OCI-LY7 (cell line): ENCODE measurements at regions not wholly inside any gene's neighbourhood (a gene's known extent, or its start where the extent isn't known, plus 50 kb on each side); places are given as distances from the start of the nearest gene placed in this dataset.

ENCODE experiments used
- BruUV-seq: library from RNA; stranded (reverse); fragments of 400-500 nt; replicated peaks from 2 replicates; lab custom pipeline; 2021; lab: Mats Ljungman, UMichigan
- CTCF ChIA-PET: fragments of 300-600 bp; sonication (Branson Sonifier 250); formaldehyde crosslinking; loops from one replicate; lab custom pipeline; 2022; ENCODE audit warnings: antibody characterized with exemption; ENCODE audit not compliant: unreplicated experiment; lab: Charles Lee
- POLR2A ChIA-PET: fragments of 300-600 bp; sonication (Branson Sonifier 250); formaldehyde crosslinking; loops from one replicate; lab custom pipeline; 2022; ENCODE audit warnings: antibody characterized with exemption; lab: Charles Lee
- DNase-seq: peaks from one replicate; pipeline ENCODE4 v3.0.0-alpha.2; 2015; ENCODE audit warnings: low spot score
- H2AFZ ChIP-seq: fragments of 200-600 bp; sonication (generic), shearing (Covaris generic); 2 replicates; pipeline ENCODE4 v1.6.1; 2014; ENCODE audit warnings: mild to moderate bottlenecking, antibody characterized with exemption, low read length, moderate library complexity
- H3K27ac ChIP-seq: fragments of 200-600 bp; sonication (generic); 2 replicates; pipeline ENCODE4 v1.5.1; 2014; ENCODE audit warnings: mixed run types, low read depth, mild to moderate bottlenecking, moderate library complexity, low read length, inconsistent platforms; ENCODE audit not compliant: poor library complexity, severe bottlenecking
- H3K36me3 ChIP-seq: fragments of 200-600 bp; sonication (generic); 2 replicates; pipeline ENCODE4 v1.6.1; 2014; ENCODE audit warnings: mild to moderate bottlenecking, antibody characterized with exemption, low read length, moderate library complexity, mixed read lengths; ENCODE audit not compliant: insufficient read depth
- H3K4me1 ChIP-seq: fragments of 200-600 bp; sonication (generic); 2 replicates; pipeline ENCODE4 v1.5.1; 2014; ENCODE audit warnings: mild to moderate bottlenecking, low read length; ENCODE audit not compliant: insufficient read depth, poor library complexity, severe bottlenecking
- H3K4me2 ChIP-seq: fragments of 200-600 bp; sonication (generic); 2 replicates; pipeline ENCODE4 v1.6.1; 2014; ENCODE audit warnings: mild to moderate bottlenecking, low read length
- H3K4me3 ChIP-seq: fragments of 200-600 bp; sonication (generic); 2 replicates; pipeline ENCODE4 v1.5.1; 2014; ENCODE audit warnings: mild to moderate bottlenecking, low read depth, low read length; ENCODE audit not compliant: poor library complexity, severe bottlenecking
- H3K79me2 ChIP-seq: fragments of 200-600 bp; sonication (generic); 2 replicates; pipeline ENCODE4 v1.6.1; 2016; ENCODE audit warnings: low read depth, mild to moderate bottlenecking, low read length, moderate library complexity, mixed read lengths; ENCODE audit not compliant: insufficient read depth
- H3K9me2 ChIP-seq: fragments of 200-600 bp; sonication (generic); 2 replicates; pipeline ENCODE4 v1.6.1; 2016; ENCODE audit warnings: mild to moderate bottlenecking, low read length, mixed read lengths; ENCODE audit not compliant: insufficient read depth
- H3K9me3 ChIP-seq: fragments of 200-600 bp; sonication (generic); 2 replicates; pipeline ENCODE4 v1.6.1; 2014; ENCODE audit warnings: mild to moderate bottlenecking, mixed run types, low read length, mixed read lengths
- H4K20me1 ChIP-seq: fragments of 200-600 bp; sonication (generic); 2 replicates; pipeline ENCODE4 v1.6.1; 2014; ENCODE audit warnings: mild to moderate bottlenecking, antibody characterized with exemption, low read length, moderate library complexity, mixed read lengths; ENCODE audit not compliant: insufficient read depth
- CTCF ChIP-seq: fragments of 200-600 bp; sonication (generic); conservative IDR thresholded peaks from 2 replicates; pipeline ENCODE4 v1.5.1; 2014; ENCODE audit warnings: mild to moderate bottlenecking, antibody characterized with exemption, low read length, moderate library complexity, mixed read lengths
- EZH2phosphoT487 ChIP-seq: fragments of 200-600 bp; sonication (generic); IDR thresholded peaks from 2 replicates; pipeline ENCODE4 v1.6.1; 2018; ENCODE audit warnings: low read depth, borderline replicate concordance, mild to moderate bottlenecking, mixed run types, antibody characterized with exemption, low read length, moderate library complexity, mixed read lengths
- intact Hi-C: fragments of 100-400 bp; cut with micrococcal nuclease; formaldehyde crosslinking; loops from one replicate; pipeline ENCODE4 v1.10.0; 2022; ENCODE audit not compliant: unreplicated experiment

GRCh38 chr17:77746393-77746792 is 212.1 kb upstream of the TNRC6C start:
- 0 out of 2 replicates have a peak, but pooled peaks cover 6% of the 10 kb centered on the region for H3K9me3 ChIP-seq
- no peaks in the 10 kb centered on the region for H3K36me3 ChIP-seq
- H3K79me2 ChIP-seq = no peaks in the 10 kb centered on the region
- no peaks in the 10 kb centered on the region for H3K9me2 ChIP-seq
- CTCF ChIA-PET = no interaction called here
- no TSS peak for BruUV-seq
- H4K20me1 ChIP-seq = no peaks in the 10 kb centered on the region
- POLR2A ChIA-PET = no interaction called here
- no peak overlapping the region for H3K27ac ChIP-seq
- H3K4me1 ChIP-seq = no peaks in the 10 kb centered on the region
- H3K4me2 ChIP-seq = no peak overlapping the region
- no peak for TF ChIP-seq EZH2phosphoT487
- intact Hi-C loops = loop anchor here (10.0 kb wide), 1 partner anchor 202 kb away; no protein-coding TSS in a partner anchor
- no peak for DNase-seq
- no peak overlapping the region for H3K4me3 ChIP-seq
- H2AFZ ChIP-seq = no peak overlapping the region

- Histone ChIP-seq H3K4me2 (no peak overlapping the region), H3K9me2 (no peaks in the 10 kb centered on the region), H3K4me3 (no peak overlapping the region), H3K27ac (no peak overlapping the region), H3K9me3 (0 out of 2 replicates have a peak, but pooled peaks cover 6% of the 10 kb centered on the region), H3K79me2 (no peaks in the 10 kb centered on the region), H3K36me3 (no peaks in the 10 kb centered on the region), H4K20me1 (no peaks in the 10 kb centered on the region), H2AFZ (no peak overlapping the region), H3K4me1 (no peaks in the 10 kb centered on the region)
- BruUV-seq = no TSS peak
- POLR2A ChIA-PET = no interaction called here
- intact Hi-C loops = loop anchor here (10.0 kb wide), 1 partner anchor 202 kb away; no protein-coding TSS in a partner anchor
- CTCF ChIA-PET = no interaction called here
- no peak for DNase-seq
- TF ChIP-seq EZH2phosphoT487 (no peak), CTCF (no peak)
Measured at GRCh38 chr17:77746896-77747554, 211.5 kb upstream of the TNRC6C start.

GRCh38 chr17:77748436-77748835 is 210.1 kb upstream of the TNRC6C start:
- Histone ChIP-seq H3K79me2 (no peaks in the 10 kb centered on the region), H2AFZ (no peak overlapping the region), H3K4me2 (no peak overlapping the region), H3K27ac (no peak overlapping the region), H3K9me3 (0 out of 2 replicates have a peak, but pooled peaks cover 6% of the 10 kb centered on the region), H3K4me1 (no peaks in the 10 kb centered on the region), H3K36me3 (no peaks in the 10 kb centered on the region), H4K20me1 (no peaks in the 10 kb centered on the region), H3K4me3 (no peak overlapping the region), H3K9me2 (no peaks in the 10 kb centered on the region)
- intact Hi-C loops = loop anchor here (10.0 kb wide), 1 partner anchor 204 kb away; no protein-coding TSS in a partner anchor
- DNase-seq = no peak
- ChIA-PET POLR2A (no interaction called here), CTCF (no interaction called here)
- no TSS peak for BruUV-seq
- no peak for TF ChIP-seq EZH2phosphoT487
- TF ChIP-seq CTCF = no peak
